ENCODE measurements at regions not wholly inside any gene's neighbourhood (a gene's known extent, or its start where the extent isn't known, plus 50 kb on each side); places are given as distances from the start of the nearest gene placed in this dataset.

GRCh38 chr5:123810253-123810652, 298.3 kb downstream of the CSNK1G3 start:
- TF ChIP-seq CTCF (IDR thresholded peaks at IDR 0.05) (no peak), EP300 (IDR thresholded peaks at IDR 0.05) (no peak)

Measured in stomach (tissue), 4 donors.